SK-N-SH treated with all-trans-retinoic acid at 6 μM for 48 hours (cell line): ENCODE measurements at regions not wholly inside any gene's neighbourhood (a gene's known extent, or its start where the extent isn't known, plus 50 kb on each side); places are given as distances from the start of the nearest gene placed in this dataset.

Experiments used
- ARNTL ChIP-seq: fragments of 450-650 bp; formaldehyde crosslinking; IDR thresholded peaks from 2 replicates; pipeline ENCODE4 v1.5.0; 2020; ENCODE audit warnings: low read depth, mild to moderate bottlenecking, moderate library complexity, borderline replicate concordance
- BACH2 ChIP-seq: fragments of 250-450 bp; sonication (Bioruptor Pico); IDR thresholded peaks from 2 replicates; pipeline ENCODE4 v1.9.0; 2021; ENCODE audit warnings: mild to moderate bottlenecking, borderline replicate concordance
- ESRRG ChIP-seq: fragments of 250-450 bp; sonication (Bioruptor Pico); IDR thresholded peaks from 2 replicates; pipeline ENCODE4 v1.6.1; 2021; ENCODE audit warnings: mild to moderate bottlenecking
- ISL1 ChIP-seq: fragments of 250-450 bp; sonication (Bioruptor Pico); IDR thresholded peaks from 2 replicates; pipeline ENCODE4 v2.1.2; 2022; ENCODE audit warnings: mild to moderate bottlenecking, moderate library complexity
- OSR1 ChIP-seq: fragments of 250-450 bp; sonication (Bioruptor Pico); IDR thresholded peaks from 2 replicates; pipeline ENCODE4 v1.8.0; 2022; ENCODE audit warnings: moderate library complexity, mild to moderate bottlenecking, inconsistent platforms
- RARB ChIP-seq: fragments of 250-450 bp; sonication (Bioruptor Pico); IDR thresholded peaks from 2 replicates; pipeline ENCODE4 v1.8.0; 2021; ENCODE audit warnings: mild to moderate bottlenecking, moderate library complexity
- TCF4 ChIP-seq: fragments of 250-450 bp; sonication (Bioruptor Pico); IDR thresholded peaks from 2 replicates; pipeline ENCODE4 v1.8.0; 2021; ENCODE audit warnings: mild to moderate bottlenecking, moderate library complexity, borderline replicate concordance
- ZFP3 ChIP-seq: fragments of 250-450 bp; sonication (Bioruptor Pico); IDR thresholded peaks from 2 replicates; pipeline ENCODE4 v1.5.0; 2020; ENCODE audit warnings: mild to moderate bottlenecking, moderate library complexity
- TF ChIP-seq, protein P1 (sequence below): fragments of 250-450 bp; sonication (Bioruptor Pico); IDR thresholded peaks from 2 replicates; pipeline ENCODE4 v1.5.1; 2020; ENCODE audit warnings: low read depth, mild to moderate bottlenecking, moderate library complexity
- TF ChIP-seq, protein P2 (sequence below): fragments of 250-450 bp; sonication (Bioruptor Pico); IDR thresholded peaks from 2 replicates; pipeline ENCODE4 v1.8.0; 2020; ENCODE audit warnings: mild to moderate bottlenecking, moderate library complexity, borderline replicate concordance
- TF ChIP-seq, protein P3 (sequence below): fragments of 250-450 bp; sonication (Bioruptor Pico); IDR thresholded peaks from 2 replicates; pipeline ENCODE4 v1.5.0; 2020; ENCODE audit warnings: mild to moderate bottlenecking, moderate library complexity
- TF ChIP-seq, protein P4 (sequence below): fragments of 250-450 bp; sonication (Bioruptor Pico); IDR thresholded peaks from 2 replicates; pipeline ENCODE4 v1.8.0; 2021; ENCODE audit warnings: low read depth, mild to moderate bottlenecking, moderate library complexity, borderline replicate concordance
- TF ChIP-seq, protein P5 (sequence below): fragments of 250-450 bp; sonication (Bioruptor Pico); IDR thresholded peaks from 2 replicates; pipeline ENCODE4 v1.5.1; 2021; ENCODE audit warnings: mild to moderate bottlenecking, moderate library complexity

DNA sequence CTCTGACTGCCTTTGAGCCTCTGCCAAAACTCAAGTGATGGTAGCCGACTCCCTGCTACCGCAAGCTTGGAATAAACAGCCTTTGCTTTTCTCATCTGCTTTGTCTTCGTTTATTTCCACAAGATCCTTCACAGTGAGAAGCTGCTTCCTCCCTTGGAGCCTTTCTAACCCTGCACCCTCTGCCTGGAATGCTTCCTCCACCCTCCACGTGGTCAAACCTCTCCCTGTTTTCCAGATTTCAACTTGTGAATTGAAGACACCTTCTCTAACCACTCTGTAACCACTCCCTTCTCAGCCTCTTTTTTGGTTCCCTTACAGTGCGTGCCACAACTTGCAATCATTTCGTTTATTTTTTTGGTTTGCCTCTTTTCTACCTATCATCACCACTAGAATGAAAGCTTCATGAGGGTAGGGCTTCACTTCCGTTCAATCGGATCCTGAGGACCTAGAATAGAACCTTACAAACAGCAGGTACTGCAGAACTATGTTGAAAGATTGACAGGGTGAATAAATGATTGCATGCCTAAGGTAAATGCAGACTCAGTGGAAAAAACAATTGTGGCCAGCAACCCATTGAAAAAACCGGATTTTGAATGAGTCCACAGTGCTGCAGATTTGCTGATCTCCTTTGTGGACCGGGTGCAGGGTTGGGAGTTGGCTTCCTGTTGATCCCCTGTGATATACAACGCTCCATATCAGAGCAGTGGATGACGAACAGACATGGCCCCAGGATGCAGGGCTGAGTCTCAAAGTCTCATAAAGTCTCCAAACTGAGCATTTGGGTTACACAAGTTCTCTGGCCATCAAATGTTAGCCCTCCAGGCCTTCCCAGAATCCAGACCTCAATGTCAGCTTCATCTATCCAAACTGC is 51.0 kb upstream of the HIVEP1 start:
- no peak for TF ChIP-seq ZFP3 (CRISPR knock-in tag)
- TF ChIP-seq, protein P1, sequence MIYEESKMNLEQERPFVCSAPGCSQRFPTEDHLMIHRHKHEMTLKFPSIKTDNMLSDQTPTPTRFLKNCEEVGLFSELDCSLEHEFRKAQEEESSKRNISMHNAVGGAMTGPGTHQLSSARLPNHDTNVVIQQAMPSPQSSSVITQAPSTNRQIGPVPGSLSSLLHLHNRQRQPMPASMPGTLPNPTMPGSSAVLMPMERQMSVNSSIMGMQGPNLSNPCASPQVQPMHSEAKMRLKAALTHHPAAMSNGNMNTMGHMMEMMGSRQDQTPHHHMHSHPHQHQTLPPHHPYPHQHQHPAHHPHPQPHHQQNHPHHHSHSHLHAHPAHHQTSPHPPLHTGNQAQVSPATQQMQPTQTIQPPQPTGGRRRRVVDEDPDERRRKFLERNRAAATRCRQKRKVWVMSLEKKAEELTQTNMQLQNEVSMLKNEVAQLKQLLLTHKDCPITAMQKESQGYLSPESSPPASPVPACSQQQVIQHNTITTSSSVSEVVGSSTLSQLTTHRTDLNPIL (CRISPR knock-in tag) = no peak
- TF ChIP-seq, protein P2, sequence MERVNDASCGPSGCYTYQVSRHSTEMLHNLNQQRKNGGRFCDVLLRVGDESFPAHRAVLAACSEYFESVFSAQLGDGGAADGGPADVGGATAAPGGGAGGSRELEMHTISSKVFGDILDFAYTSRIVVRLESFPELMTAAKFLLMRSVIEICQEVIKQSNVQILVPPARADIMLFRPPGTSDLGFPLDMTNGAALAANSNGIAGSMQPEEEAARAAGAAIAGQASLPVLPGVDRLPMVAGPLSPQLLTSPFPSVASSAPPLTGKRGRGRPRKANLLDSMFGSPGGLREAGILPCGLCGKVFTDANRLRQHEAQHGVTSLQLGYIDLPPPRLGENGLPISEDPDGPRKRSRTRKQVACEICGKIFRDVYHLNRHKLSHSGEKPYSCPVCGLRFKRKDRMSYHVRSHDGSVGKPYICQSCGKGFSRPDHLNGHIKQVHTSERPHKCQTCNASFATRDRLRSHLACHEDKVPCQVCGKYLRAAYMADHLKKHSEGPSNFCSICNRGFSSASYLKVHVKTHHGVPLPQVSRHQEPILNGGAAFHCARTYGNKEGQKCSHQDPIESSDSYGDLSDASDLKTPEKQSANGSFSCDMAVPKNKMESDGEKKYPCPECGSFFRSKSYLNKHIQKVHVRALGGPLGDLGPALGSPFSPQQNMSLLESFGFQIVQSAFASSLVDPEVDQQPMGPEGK (CRISPR knock-in tag) = no peak
- TF ChIP-seq ARNTL = no peak
- TF ChIP-seq, protein P3, sequence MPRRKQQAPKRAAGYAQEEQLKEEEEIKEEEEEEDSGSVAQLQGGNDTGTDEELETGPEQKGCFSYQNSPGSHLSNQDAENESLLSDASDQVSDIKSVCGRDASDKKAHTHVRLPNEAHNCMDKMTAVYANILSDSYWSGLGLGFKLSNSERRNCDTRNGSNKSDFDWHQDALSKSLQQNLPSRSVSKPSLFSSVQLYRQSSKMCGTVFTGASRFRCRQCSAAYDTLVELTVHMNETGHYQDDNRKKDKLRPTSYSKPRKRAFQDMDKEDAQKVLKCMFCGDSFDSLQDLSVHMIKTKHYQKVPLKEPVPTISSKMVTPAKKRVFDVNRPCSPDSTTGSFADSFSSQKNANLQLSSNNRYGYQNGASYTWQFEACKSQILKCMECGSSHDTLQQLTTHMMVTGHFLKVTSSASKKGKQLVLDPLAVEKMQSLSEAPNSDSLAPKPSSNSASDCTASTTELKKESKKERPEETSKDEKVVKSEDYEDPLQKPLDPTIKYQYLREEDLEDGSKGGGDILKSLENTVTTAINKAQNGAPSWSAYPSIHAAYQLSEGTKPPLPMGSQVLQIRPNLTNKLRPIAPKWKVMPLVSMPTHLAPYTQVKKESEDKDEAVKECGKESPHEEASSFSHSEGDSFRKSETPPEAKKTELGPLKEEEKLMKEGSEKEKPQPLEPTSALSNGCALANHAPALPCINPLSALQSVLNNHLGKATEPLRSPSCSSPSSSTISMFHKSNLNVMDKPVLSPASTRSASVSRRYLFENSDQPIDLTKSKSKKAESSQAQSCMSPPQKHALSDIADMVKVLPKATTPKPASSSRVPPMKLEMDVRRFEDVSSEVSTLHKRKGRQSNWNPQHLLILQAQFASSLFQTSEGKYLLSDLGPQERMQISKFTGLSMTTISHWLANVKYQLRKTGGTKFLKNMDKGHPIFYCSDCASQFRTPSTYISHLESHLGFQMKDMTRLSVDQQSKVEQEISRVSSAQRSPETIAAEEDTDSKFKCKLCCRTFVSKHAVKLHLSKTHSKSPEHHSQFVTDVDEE = no peak
- TF ChIP-seq, protein P4, sequence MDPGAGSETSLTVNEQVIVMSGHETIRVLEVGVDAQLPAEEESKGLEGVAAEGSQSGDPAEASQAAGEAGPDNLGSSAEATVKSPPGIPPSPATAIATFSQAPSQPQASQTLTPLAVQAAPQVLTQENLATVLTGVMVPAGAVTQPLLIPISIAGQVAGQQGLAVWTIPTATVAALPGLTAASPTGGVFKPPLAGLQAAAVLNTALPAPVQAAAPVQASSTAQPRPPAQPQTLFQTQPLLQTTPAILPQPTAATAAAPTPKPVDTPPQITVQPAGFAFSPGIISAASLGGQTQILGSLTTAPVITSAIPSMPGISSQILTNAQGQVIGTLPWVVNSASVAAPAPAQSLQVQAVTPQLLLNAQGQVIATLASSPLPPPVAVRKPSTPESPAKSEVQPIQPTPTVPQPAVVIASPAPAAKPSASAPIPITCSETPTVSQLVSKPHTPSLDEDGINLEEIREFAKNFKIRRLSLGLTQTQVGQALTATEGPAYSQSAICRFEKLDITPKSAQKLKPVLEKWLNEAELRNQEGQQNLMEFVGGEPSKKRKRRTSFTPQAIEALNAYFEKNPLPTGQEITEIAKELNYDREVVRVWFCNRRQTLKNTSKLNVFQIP (CRISPR knock-in tag) = no peak
- no peak for TF ChIP-seq RARB (CRISPR knock-in tag)
- no peak for TF ChIP-seq OSR1 (CRISPR knock-in tag)
- TF ChIP-seq TCF4 (CRISPR knock-in tag) = no peak
- TF ChIP-seq BACH2 = no peak
- TF ChIP-seq ESRRG (CRISPR knock-in tag) = no peak
- TF ChIP-seq, protein P5, sequence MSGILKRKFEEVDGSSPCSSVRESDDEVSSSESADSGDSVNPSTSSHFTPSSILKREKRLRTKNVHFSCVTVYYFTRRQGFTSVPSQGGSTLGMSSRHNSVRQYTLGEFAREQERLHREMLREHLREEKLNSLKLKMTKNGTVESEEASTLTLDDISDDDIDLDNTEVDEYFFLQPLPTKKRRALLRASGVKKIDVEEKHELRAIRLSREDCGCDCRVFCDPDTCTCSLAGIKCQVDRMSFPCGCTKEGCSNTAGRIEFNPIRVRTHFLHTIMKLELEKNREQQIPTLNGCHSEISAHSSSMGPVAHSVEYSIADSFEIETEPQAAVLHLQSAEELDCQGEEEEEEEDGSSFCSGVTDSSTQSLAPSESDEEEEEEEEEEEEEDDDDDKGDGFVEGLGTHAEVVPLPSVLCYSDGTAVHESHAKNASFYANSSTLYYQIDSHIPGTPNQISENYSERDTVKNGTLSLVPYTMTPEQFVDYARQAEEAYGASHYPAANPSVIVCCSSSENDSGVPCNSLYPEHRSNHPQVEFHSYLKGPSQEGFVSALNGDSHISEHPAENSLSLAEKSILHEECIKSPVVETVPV (CRISPR knock-in tag) = no peak
- no peak for TF ChIP-seq ISL1 (CRISPR knock-in tag)
